ENCODE measurements at regions not wholly inside any gene's neighbourhood (a gene's known extent, or its start where the extent isn't known, plus 50 kb on each side); places are given as distances from the start of the nearest gene placed in this dataset.

- DNase-seq (ENCODE audit: low read depth) = no peak
These were observed 53.1 kb downstream of the GSX2 start for GRCh38 chr4:54152846-54153600.

GRCh38 chr4:54155936-54156335 lies 56.0 kb downstream of the GSX2 start:
- no peak for DNase-seq (ENCODE audit: low read depth)

- DNase-seq (ENCODE audit: low read depth) = no peak
These were observed 57.6 kb downstream of the GSX2 start for GRCh38 chr4:54157606-54158005.

GRCh38 chr4:54159543-54159942 lies 59.6 kb downstream of the GSX2 start:
- DNase-seq (ENCODE audit: low read depth) = no peak

GRCh38 chr4:54165011-54165410 lies 64.1 kb upstream of the PDGFRA start:
- no peak for DNase-seq (ENCODE audit: low read depth)

GRCh38 chr4:54165438-54165837 lies 63.7 kb upstream of the PDGFRA start:
- peak; percentile 53 for DNase-seq (ENCODE audit: low read depth)

- DNase-seq (ENCODE audit: low read depth) = no peak
These were observed 61.6 kb upstream of the PDGFRA start for GRCh38 chr4:54167508-54167907.

- DNase-seq (ENCODE audit: low read depth) = no peak
These were observed 59.9 kb upstream of the PDGFRA start for GRCh38 chr4:54169176-54169575.

- DNase-seq (ENCODE audit: low read depth) = no peak
These were observed 56.9 kb upstream of the PDGFRA start for GRCh38 chr4:54172156-54172555.

- no peak for DNase-seq (ENCODE audit: low read depth)
These were observed 55.7 kb upstream of the PDGFRA start for GRCh38 chr4:54173281-54173912.

GRCh38 chr4:54176202-54176601 lies 52.9 kb upstream of the PDGFRA start:
- DNase-seq (ENCODE audit: low read depth) = no peak
